GM12865 (cell line): ENCODE measurements at regions not wholly inside any gene's neighbourhood (a gene's known extent, or its start where the extent isn't known, plus 50 kb on each side); places are given as distances from the start of the nearest gene placed in this dataset.

Experiments used
- DNase-seq: peaks from one replicate; pipeline ENCODE4 v3.0.0; 2010; ENCODE audit warnings: low read depth
- H3K4me3 ChIP-seq: 2 replicates; pipeline ENCODE4 v1.5.1; 2011; ENCODE audit warnings: mild to moderate bottlenecking, low read depth, low read length, control low read depth
- TF ChIP-seq, protein P1 (sequence below): IDR thresholded peaks from 2 replicates; pipeline ENCODE4 v1.5.1; 2011; ENCODE audit warnings: low read length, control low read depth, low read depth, inconsistent platforms; ENCODE audit not compliant: insufficient read depth; ENCODE audit errors: missing control alignments

DNA sequence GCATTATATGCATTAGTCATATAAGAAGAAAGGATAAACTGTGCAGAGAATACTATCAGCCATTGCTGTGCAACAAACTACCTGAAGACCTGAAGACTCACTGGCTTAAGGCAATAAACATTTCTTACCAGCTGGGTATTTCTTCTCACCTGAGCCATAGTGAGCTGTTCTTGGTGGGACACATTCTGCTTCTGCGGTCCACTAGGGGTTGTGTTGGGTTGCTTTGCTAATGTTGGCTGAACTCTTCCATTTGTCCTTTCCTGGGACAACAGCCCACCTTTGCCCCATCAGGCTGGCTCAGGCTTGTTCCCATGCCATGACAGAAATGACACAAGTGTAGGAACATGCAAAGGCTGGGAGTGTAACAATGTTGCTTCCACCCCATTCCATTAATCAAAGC lies 388.6 kb downstream of the PCDH7 start:
- H3K4me3 ChIP-seq = no peak overlapping the region
- no peak for DNase-seq
- TF ChIP-seq, protein P1, sequence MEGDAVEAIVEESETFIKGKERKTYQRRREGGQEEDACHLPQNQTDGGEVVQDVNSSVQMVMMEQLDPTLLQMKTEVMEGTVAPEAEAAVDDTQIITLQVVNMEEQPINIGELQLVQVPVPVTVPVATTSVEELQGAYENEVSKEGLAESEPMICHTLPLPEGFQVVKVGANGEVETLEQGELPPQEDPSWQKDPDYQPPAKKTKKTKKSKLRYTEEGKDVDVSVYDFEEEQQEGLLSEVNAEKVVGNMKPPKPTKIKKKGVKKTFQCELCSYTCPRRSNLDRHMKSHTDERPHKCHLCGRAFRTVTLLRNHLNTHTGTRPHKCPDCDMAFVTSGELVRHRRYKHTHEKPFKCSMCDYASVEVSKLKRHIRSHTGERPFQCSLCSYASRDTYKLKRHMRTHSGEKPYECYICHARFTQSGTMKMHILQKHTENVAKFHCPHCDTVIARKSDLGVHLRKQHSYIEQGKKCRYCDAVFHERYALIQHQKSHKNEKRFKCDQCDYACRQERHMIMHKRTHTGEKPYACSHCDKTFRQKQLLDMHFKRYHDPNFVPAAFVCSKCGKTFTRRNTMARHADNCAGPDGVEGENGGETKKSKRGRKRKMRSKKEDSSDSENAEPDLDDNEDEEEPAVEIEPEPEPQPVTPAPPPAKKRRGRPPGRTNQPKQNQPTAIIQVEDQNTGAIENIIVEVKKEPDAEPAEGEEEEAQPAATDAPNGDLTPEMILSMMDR = no peak

DNA sequence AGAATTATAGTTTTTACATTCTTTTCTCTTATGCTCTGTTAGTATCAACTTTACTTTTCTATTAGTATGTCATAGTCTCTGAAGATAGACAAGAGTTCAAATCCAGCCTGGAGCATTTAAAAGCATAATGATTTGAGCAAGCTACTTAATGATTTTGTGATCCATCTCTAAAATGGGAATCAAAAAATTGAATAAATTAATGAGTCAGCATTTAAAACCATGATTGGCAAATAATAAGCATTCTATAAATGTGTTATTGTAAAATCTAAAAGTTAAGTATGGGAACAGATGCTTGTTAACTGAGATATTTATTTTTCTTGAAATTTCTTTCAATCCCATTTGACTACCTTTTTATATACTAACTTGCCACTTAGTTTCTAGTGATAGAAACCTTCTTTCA lies 391.6 kb downstream of the PCDH7 start:
- DNase-seq = no peak
- TF ChIP-seq, protein P1 = no peak
- no peak overlapping the region for H3K4me3 ChIP-seq

DNA sequence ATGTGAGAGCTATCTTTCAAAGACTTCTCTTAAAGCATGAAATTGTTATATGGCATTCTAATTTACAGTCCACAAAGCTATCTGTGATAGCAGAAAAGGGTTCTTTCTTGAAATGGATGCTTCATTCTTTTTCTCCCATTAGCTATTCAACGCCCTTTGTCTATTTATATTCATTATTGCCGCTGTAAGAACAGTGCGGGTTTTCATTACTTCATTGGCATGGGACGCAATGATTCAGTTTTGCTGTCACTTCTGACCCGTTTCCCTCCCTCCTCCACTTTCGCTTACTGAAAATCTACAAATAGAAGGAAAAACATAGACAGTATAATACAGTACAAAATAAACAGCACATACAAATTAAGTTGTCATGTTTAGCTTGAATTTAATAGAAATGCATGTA lies 394.6 kb downstream of the PCDH7 start:
- DNase-seq = no peak
- no peak overlapping the region for H3K4me3 ChIP-seq
- TF ChIP-seq, protein P1 = no peak

DNA sequence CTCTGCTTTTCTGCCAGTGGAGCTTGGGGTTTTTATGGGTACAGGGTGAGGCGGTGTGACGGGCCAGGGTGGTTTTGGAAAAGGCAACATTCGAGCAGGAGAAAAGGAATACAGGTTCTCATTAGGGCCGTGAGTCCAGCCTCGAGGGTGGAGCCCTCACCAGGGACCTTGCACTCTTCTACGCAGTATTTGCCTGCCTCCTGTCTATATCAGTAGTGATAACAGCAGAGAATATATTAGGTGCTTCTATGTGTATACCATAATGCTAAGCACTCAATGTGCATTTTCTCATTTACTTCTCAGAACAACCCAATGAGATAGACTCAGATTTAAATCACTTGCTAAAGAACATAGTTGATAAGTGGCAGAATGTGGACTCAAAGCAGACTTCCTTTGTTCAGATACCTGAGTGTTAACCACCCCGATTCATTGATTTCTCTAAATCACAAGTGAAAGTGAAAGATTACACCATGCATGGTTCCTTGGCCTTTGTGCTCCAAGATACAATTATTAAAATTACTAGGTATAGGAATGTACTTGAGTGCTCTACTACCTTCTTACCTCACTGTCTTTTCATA lies 403.9 kb downstream of the PCDH7 start:
- no peak overlapping the region for H3K4me3 ChIP-seq
- DNase-seq = no peak
- TF ChIP-seq, protein P1 = no peak

DNA sequence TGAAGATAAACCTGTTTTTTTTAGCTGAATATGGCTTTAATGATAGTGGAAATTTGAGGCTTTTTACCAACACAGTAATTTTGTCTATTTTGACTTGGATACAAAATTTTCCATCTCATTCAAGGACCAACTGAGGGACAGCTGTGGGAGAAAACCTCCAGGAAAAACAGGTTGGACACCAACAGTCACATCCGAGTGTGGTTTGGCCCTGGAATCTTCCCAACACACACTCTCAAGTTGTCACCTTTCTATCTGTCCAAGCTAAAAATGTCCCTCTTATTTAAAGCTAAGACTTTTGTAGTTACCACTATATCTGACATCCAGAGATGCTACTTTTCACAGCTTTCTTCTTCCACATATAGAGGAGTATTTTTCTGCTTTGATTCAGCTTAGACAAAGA lies 404.9 kb downstream of the PCDH7 start:
- TF ChIP-seq, protein P1 = no peak
- DNase-seq = no peak
- no peak overlapping the region for H3K4me3 ChIP-seq

GRCh38 chr4:31125496-31125895 lies 405.3 kb downstream of the PCDH7 start:
- TF ChIP-seq, protein P1 = no peak
- no peak overlapping the region for H3K4me3 ChIP-seq
- no peak for DNase-seq

- TF ChIP-seq, protein P1 = no peak
- H3K4me3 ChIP-seq = no peak overlapping the region
- DNase-seq = no peak
These were observed 406.8 kb downstream of the PCDH7 start for GRCh38 chr4:31126881-31127398.
